WERI-Rb-1 (cell line): ENCODE measurements at regions not wholly inside any gene's neighbourhood (a gene's known extent, or its start where the extent isn't known, plus 50 kb on each side); places are given as distances from the start of the nearest gene placed in this dataset.
"Not testable (repeated sequence)": the region's sequence is repeated elsewhere in the genome, so short reads cannot be mapped to it uniquely, and the experiment has no call there.

Experiments
- DNase-seq: peaks from one replicate; pipeline ENCODE4 v3.0.0-alpha.2; 2020
- H3K27ac ChIP-seq: fragments of 250-450 bp; sonication (Bioruptor Pico); 2 replicates; pipeline ENCODE4 v1.5.1; 2020; ENCODE audit warnings: mild to moderate bottlenecking, moderate library complexity
- H3K27me3 ChIP-seq: fragments of 250-450 bp; sonication (Bioruptor Pico); 2 replicates; pipeline ENCODE4 v1.5.1; 2021; ENCODE audit warnings: mild to moderate bottlenecking, low read depth, moderate library complexity; ENCODE audit not compliant: insufficient read depth, severe bottlenecking
- H3K36me3 ChIP-seq: fragments of 250-450 bp; sonication (Bioruptor Pico); 2 replicates; pipeline ENCODE4 v1.5.1; 2020; ENCODE audit warnings: mild to moderate bottlenecking, moderate library complexity
- H3K4me3 ChIP-seq: 2 replicates; pipeline ENCODE4 v1.5.1; 2011; ENCODE audit warnings: low read depth, mild to moderate bottlenecking, control low read depth, low read length
- H3K9me3 ChIP-seq: fragments of 250-450 bp; sonication (Bioruptor Pico); 2 replicates; pipeline ENCODE4 v1.5.1; 2021; ENCODE audit warnings: mild to moderate bottlenecking, moderate library complexity; ENCODE audit not compliant: severe bottlenecking
- CTCF ChIP-seq: IDR thresholded peaks from 2 replicates; pipeline ENCODE4 v1.5.1; 2011; ENCODE audit warnings: low read depth, mild to moderate bottlenecking, control low read depth, inconsistent platforms, low read length

DNA sequence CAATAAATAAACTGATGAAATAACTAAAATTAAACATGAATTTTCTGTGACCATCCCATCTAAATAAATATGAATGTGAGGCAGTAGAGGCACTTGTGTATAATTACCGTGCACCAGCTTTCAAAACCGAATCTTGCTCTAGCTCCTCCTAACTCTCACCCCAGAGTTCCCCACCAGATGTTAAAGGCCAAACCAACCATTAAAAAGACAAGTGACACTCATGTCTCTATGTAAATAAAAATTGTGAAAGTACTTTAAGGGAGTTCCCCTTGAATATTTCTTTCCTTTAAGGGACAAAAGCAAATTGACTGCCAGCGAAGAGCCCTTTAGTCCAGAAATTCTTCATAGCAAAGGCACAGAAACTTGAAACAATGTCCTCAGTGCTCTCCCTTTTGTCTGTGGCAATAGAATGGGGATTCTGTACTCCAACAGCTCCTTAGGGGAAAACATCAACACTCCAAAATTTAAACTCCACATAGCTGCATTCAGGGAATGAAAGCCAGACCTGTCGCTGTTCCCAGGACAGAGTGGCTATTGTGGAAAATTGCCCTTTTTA is 101.7 kb upstream of the SOX21 start:
- Histone ChIP-seq H3K36me3 (no peaks in the 10 kb centered on the region), H3K27me3 (no peaks in the 10 kb centered on the region), H3K4me3 (no peak overlapping the region), H3K27ac (no peak overlapping the region), H3K9me3 (no peaks in the 10 kb centered on the region)
- DNase-seq = no peak
- no peak for TF ChIP-seq CTCF

DNA sequence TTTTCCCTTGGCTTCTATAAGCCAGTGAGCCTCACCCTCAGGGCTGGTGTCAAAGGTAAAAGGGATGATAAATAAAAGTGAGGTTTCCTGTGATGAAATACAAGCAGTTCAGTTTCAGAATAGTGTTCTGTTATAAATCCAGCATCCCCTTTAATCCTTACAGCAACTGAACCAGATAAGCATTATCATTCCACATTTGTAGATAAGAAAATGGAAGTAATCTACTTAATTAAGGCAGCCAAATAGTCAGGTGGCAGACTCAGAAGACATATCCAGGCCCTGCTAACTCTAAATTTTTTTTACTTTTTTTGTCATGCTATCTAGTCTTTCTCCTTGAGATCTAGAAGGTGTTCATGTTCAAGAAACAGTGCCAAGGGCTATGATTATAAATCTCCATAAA is 99.4 kb upstream of the SOX21 start:
- Histone ChIP-seq H3K27ac (no peak overlapping the region), H3K36me3 (no peaks in the 10 kb centered on the region)

GRCh38 chr13:94800423-94800822 is 88.1 kb upstream of the SOX21 start:
- no peaks in the 10 kb centered on the region for H3K9me3 ChIP-seq
- H3K27me3 ChIP-seq = no peaks in the 10 kb centered on the region
- DNase-seq = no peak
- H3K4me3 ChIP-seq = no peak overlapping the region
- no peaks in the 10 kb centered on the region for H3K36me3 ChIP-seq
- TF ChIP-seq CTCF = no peak
- no peak overlapping the region for H3K27ac ChIP-seq

More for the DNA sequence above, 99.4 kb upstream of the SOX21 start:
- no peak for TF ChIP-seq CTCF
- H3K9me3 ChIP-seq = no peaks in the 10 kb centered on the region
- no peak for DNase-seq
- no peak overlapping the region for H3K4me3 ChIP-seq
- H3K27me3 ChIP-seq = no peaks in the 10 kb centered on the region

- no peaks in the 10 kb centered on the region for H3K9me3 ChIP-seq
- no peak for DNase-seq
- no peak overlapping the region for H3K4me3 ChIP-seq
- H3K27ac ChIP-seq = no peak overlapping the region
- no peaks in the 10 kb centered on the region for H3K27me3 ChIP-seq
- no peaks in the 10 kb centered on the region for H3K36me3 ChIP-seq
- TF ChIP-seq CTCF = no peak
Measured at GRCh38 chr13:94799299-94799698, 87.0 kb upstream of the SOX21 start.

GRCh38 chr13:94798738-94799137 is 86.4 kb upstream of the SOX21 start:
- Histone ChIP-seq H3K36me3 (no peaks in the 10 kb centered on the region), H3K27me3 (no peaks in the 10 kb centered on the region), H3K27ac (no peak overlapping the region), H3K4me3 (no peak overlapping the region), H3K9me3 (no peaks in the 10 kb centered on the region)
- no peak for DNase-seq
- TF ChIP-seq CTCF = no peak

GRCh38 chr13:94795292-94795691 is 82.9 kb upstream of the SOX21 start:
- no peak for TF ChIP-seq CTCF
- Histone ChIP-seq H3K27me3 (no peaks in the 10 kb centered on the region), H3K9me3 (no peaks in the 10 kb centered on the region), H3K4me3 (no peak overlapping the region), H3K27ac (no peak overlapping the region), H3K36me3 (no peaks in the 10 kb centered on the region)
- no peak for DNase-seq

DNA sequence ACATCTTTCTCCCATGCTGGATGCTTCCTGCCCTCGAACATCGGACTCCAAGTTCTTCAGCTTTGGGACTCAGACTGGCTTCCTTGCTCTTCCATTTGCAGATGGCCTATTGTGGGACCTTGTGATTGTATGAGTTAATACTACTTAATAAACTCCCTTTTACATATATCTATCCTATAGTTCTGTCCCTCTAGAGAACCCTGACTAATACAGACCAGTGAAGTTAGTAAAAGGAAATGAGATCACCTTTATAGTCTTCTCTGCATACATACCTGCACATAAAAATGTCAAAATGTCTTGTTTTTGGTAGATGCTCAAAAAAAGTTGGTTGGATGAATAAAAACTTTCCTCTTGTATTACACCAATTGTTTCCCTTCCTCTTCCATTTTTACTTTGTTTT is 73.9 kb upstream of the SOX21 start:
- not testable (repeated sequence) for H3K9me3 ChIP-seq, H3K4me3 ChIP-seq, DNase-seq, H3K27ac ChIP-seq, H3K27me3 ChIP-seq, H3K36me3 ChIP-seq
